Adrenal gland (tissue), 5 donors: ENCODE measurements at regions not wholly inside any gene's neighbourhood (a gene's known extent, or its start where the extent isn't known, plus 50 kb on each side); places are given as distances from the start of the nearest gene placed in this dataset.

Source experiments
- CTCF ChIP-seq, 6 experiments: fragments of 450-650 bp in 4 of 6; fragments of 200-600 bp in 2 of 6; sonication (generic) in 1 of 6; IDR thresholded peaks; 1 replicate in 5 of 6; 2 replicates in 1 of 6; pipeline versions ENCODE4 v1.5.1 to v1.8.0; 2016 to 2021; ENCODE audit warnings: antibody characterized with exemption in 6 of 6, mild to moderate bottlenecking in 2 of 6, moderate library complexity in 1 of 6
- POLR2A ChIP-seq, 2 donors: fragments of 450-650 bp; IDR thresholded peaks; one replicate each; pipeline ENCODE4 v1.6.1; 2017; ENCODE audit warnings: antibody characterized with exemption in 2 of 2, mild to moderate bottlenecking in 2 of 2, moderate library complexity in 1 of 2
- donor health status: DM: no; HTN: no; CAD: no.

GRCh38 chr7:130868139-130868538 is 134.1 kb upstream of the KLF14 start:
- TF ChIP-seq POLR2A (IDR thresholded peaks at IDR 0.05) (no peak), CTCF (IDR thresholded peaks at IDR 0.05) (no peak)
